Ishikawa (cell line): ENCODE measurements at regions not wholly inside any gene's neighbourhood (a gene's known extent, or its start where the extent isn't known, plus 50 kb on each side); places are given as distances from the start of the nearest gene placed in this dataset.

Experiments used
- CEBPB ChIP-seq: IDR thresholded peaks from 2 replicates; pipeline ENCODE4 v1.6.1; 2012
- CREB1 ChIP-seq: IDR thresholded peaks from 2 replicates; pipeline ENCODE4 v1.6.1; 2012; ENCODE audit warnings: low read depth
- EGR1 ChIP-seq: IDR thresholded peaks from 2 replicates; pipeline ENCODE4 v1.6.1; 2012
- EP300 ChIP-seq: IDR thresholded peaks from 2 replicates; pipeline ENCODE4 v1.6.1; 2012; ENCODE audit warnings: borderline replicate concordance
- FOXM1 ChIP-seq: IDR thresholded peaks from 2 replicates; pipeline ENCODE4 v1.6.1; 2012; ENCODE audit warnings: low read depth, borderline replicate concordance
- MAX ChIP-seq: IDR thresholded peaks from 2 replicates; pipeline ENCODE4 v1.6.1; 2012
- NFIC ChIP-seq: IDR thresholded peaks from 2 replicates; pipeline ENCODE4 v1.6.1; 2012
- RAD21 ChIP-seq: IDR thresholded peaks from 2 replicates; pipeline ENCODE4 v1.6.1; 2012; ENCODE audit warnings: low read depth
- REST ChIP-seq: IDR thresholded peaks from 2 replicates; pipeline ENCODE4 v1.6.1; 2012; ENCODE audit warnings: low read depth, mild to moderate bottlenecking
- TAF1 ChIP-seq: IDR thresholded peaks from 2 replicates; pipeline ENCODE4 v1.6.1; 2012; ENCODE audit warnings: low read depth, mild to moderate bottlenecking
- TCF12 ChIP-seq: IDR thresholded peaks from 2 replicates; pipeline ENCODE4 v1.6.1; 2012; ENCODE audit warnings: low read depth
- TEAD4 ChIP-seq: IDR thresholded peaks from 2 replicates; pipeline ENCODE4 v1.6.1; 2012
- USF1 ChIP-seq: IDR thresholded peaks from 2 replicates; pipeline ENCODE4 v1.6.1; 2012
- YY1 ChIP-seq: IDR thresholded peaks from 2 replicates; pipeline ENCODE4 v1.6.1; 2012; ENCODE audit warnings: low read depth
- ZBTB7A ChIP-seq: IDR thresholded peaks from 2 replicates; pipeline ENCODE4 v1.6.1; 2012; ENCODE audit warnings: low read depth

- TF ChIP-seq NFIC = no peak
- no peak for TF ChIP-seq EP300
- no peak for TF ChIP-seq ZBTB7A
- no peak for TF ChIP-seq EGR1
- TF ChIP-seq FOXM1 = no peak
- no peak for TF ChIP-seq TCF12
Observed at GRCh38 chr22:22138915-22139314, 105.7 kb upstream of the VPREB1 start.

GRCh38 chr22:22137891-22138290 is 106.7 kb upstream of the VPREB1 start:
- TF ChIP-seq YY1 (no peak), RAD21 (no peak), USF1 (no peak), REST (no peak), CREB1 (no peak), ZBTB7A (no peak), CEBPB (no peak), TEAD4 (no peak), EP300 (no peak), EGR1 (no peak), MAX (no peak), FOXM1 (no peak), NFIC (no peak), TAF1 (no peak), TCF12 (no peak)

- TF ChIP-seq EP300 (no peak), TEAD4 (no peak), NFIC (no peak), CREB1 (no peak), REST (no peak), FOXM1 (no peak), CEBPB (no peak), RAD21 (no peak)
Observed at GRCh38 chr22:22133910-22134309, 110.7 kb upstream of the VPREB1 start.

- TF ChIP-seq NFIC (no peak), EGR1 (no peak)
Observed at GRCh38 chr22:22130953-22131608, 113.5 kb upstream of the VPREB1 start.

- TF ChIP-seq TCF12 = no peak
- no peak for TF ChIP-seq RAD21
- TF ChIP-seq REST = no peak
- TF ChIP-seq EP300 = no peak
- no peak for TF ChIP-seq NFIC
- TF ChIP-seq CREB1 = no peak
- no peak for TF ChIP-seq YY1
- TF ChIP-seq TAF1 = no peak
- TF ChIP-seq EGR1 = no peak
- TF ChIP-seq MAX = no peak
- TF ChIP-seq CEBPB = no peak
- no peak for TF ChIP-seq TEAD4
- no peak for TF ChIP-seq FOXM1
Observed at GRCh38 chr22:22129387-22129786, 115.2 kb upstream of the VPREB1 start.
